ENCODE measurements at regions not wholly inside any gene's neighbourhood (a gene's known extent, or its start where the extent isn't known, plus 50 kb on each side); places are given as distances from the start of the nearest gene placed in this dataset.

- H3K4me3 ChIP-seq, result no peak overlapping the region
- H3K27me3 ChIP-seq, result no peaks in the 10 kb centered on the region
- no peak for DNase-seq
- 87 to 92% (median 90%) methylated on average over 1 of the region's 1 CpG for WGBS, 4 donors
- H3K9me3 ChIP-seq (replicated peaks in 1 of 3), result no peaks in the 10 kb centered on the region
- intact Hi-C loops (cut with DNase I), result no loop called here
- no peaks in the 10 kb centered on the region for H3K36me3 ChIP-seq (replicated peaks in 1 of 2)
- peaks cover 5 to 17% of the 10 kb centered on the region in 2 donors for H3K4me1 ChIP-seq (replicated peaks in 1 of 2)
- H3K27ac ChIP-seq, result no peak overlapping the region
- TF ChIP-seq POLR2A (IDR thresholded peaks at IDR 0.05), result no peak
- no peak for TF ChIP-seq CTCF (IDR thresholded peaks at IDR 0.05)
Observed at GRCh38 chr22:26778372-26778771, 121.0 kb downstream of the MIAT start.

DNA sequence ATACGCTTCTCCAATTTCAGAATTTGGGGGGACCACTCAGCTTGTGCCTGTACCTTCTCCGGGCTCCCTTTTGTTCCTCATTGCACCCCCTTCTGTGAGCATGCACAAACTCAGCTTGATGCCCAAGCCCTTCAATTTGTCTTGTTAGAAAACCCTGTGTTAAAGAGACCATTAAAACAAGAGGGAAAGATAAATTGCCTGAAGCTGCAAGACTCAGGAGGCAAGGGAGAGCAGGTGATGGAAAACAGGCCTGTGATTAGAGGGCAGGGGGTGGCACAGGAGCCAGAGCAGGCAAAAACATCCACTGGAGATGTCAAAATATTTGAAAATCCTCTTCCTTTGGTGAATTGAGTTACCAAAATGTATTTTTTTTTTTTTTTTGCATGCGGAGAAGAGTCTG lies 121.7 kb downstream of the MIAT start:
- intact Hi-C loops (cut with DNase I), result no loop called here
- 93 to 97% (median 96%) methylated on average over 3 of the region's 3 CpGs for WGBS, 4 donors
- Histone ChIP-seq H3K27me3 (no peaks in the 10 kb centered on the region), H3K9me3 (replicated peaks in 1 of 3) (no peaks in the 10 kb centered on the region), H3K36me3 (replicated peaks in 1 of 2) (no peaks in the 10 kb centered on the region), H3K27ac (no peak overlapping the region), H3K4me1 (replicated peaks in 1 of 2) (peaks cover 5 to 17% of the 10 kb centered on the region in 2 donors), H3K4me3 (no peak overlapping the region)
- DNase-seq, result no peak
- TF ChIP-seq POLR2A (IDR thresholded peaks at IDR 0.05) (no peak), CTCF (IDR thresholded peaks at IDR 0.05) (no peak)

DNA sequence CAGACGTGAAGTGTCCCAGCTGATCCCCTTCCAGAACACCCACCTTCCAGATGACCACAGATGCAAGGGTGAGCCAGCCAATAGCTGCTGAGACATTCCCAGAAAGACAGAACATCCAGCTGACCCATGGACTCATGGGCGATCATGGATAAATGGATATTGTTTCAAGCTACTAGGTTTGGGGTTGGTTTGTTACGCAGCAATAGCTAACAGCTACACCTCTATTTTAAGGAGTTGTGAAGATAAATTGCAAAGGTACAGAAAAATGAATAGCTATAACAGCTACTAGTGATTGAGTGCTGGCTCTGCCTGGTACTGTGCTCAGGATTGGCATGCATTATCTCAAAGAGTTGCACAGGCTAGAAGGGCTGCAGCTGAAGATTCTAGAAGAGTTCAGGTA lies 122.5 kb downstream of the MIAT start:
- TF ChIP-seq POLR2A (IDR thresholded peaks at IDR 0.05), result no peak
- no peak for TF ChIP-seq CTCF (IDR thresholded peaks at IDR 0.05)
- Histone ChIP-seq H3K27me3 (no peaks in the 10 kb centered on the region), H3K4me1 (replicated peaks in 1 of 2) (peaks cover 5 to 17% of the 10 kb centered on the region in 2 donors), H3K9me3 (replicated peaks in 1 of 3) (no peaks in the 10 kb centered on the region), H3K36me3 (replicated peaks in 1 of 2) (no peaks in the 10 kb centered on the region), H3K4me3 (no peak overlapping the region), H3K27ac (no peak overlapping the region)
- no peak for DNase-seq
- WGBS, 4 donors, result 93 to 98% (median 97%) methylated on average over 3 of the region's 3 CpGs
- intact Hi-C loops (cut with DNase I), result loop anchor here in 1 of 2 donors (10.0 kb wide), 1 partner anchor 65 kb away; no protein-coding TSS in a partner anchor

DNA sequence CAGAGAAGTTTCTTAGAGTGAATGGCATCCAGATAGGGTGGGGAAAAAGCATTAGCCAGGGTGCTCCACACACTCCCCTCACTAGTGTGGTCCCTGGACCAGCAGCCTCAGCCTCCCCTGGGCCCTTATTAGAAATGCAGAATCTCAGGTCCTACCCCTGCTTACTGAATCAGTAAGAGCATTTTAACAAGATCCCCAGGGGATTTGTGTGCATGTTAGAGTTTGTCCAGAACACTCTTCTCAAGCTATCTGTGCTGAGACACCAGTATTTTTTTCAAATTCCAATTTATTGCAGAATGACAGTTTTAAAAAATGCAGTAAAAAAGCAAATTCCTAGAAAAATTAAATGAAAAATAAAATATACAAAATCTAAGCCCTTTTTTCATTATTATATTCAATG lies 123.1 kb downstream of the MIAT start:
- Histone ChIP-seq H3K4me3 (no peak overlapping the region), H3K27me3 (no peaks in the 10 kb centered on the region), H3K36me3 (replicated peaks in 1 of 2) (no peaks in the 10 kb centered on the region), H3K27ac (no peak overlapping the region), H3K9me3 (replicated peaks in 1 of 3) (no peaks in the 10 kb centered on the region), H3K4me1 (replicated peaks in 1 of 2) (peaks cover 5 to 17% of the 10 kb centered on the region in 2 donors)
- no peak for DNase-seq
- TF ChIP-seq CTCF (IDR thresholded peaks at IDR 0.05), result no peak
- intact Hi-C loops (cut with DNase I), result loop anchor here in 1 of 2 donors (10.0 kb wide), 1 partner anchor 64 kb away; no protein-coding TSS in a partner anchor

Measured in adrenal gland (tissue), 9 donors.